Activated T-cell treated with anti-CD3 and anti-CD28 coated beads for 48 hours (primary cell): ENCODE measurements at regions not wholly inside any gene's neighbourhood (a gene's known extent, or its start where the extent isn't known, plus 50 kb on each side); places are given as distances from the start of the nearest gene placed in this dataset.
"Not testable (repeated sequence)": the region's sequence is repeated elsewhere in the genome, so short reads cannot be mapped to it uniquely, and the experiment has no call there.

Source experiments
- DNase-seq: peaks from one replicate; pipeline ENCODE4 v3.0.0-alpha.2; 2020; ENCODE audit warnings: low read depth

- not testable (repeated sequence) for DNase-seq
Observed at GRCh38 chr6:167690167-167690922, 136.4 kb upstream of the AFDN start.

- DNase-seq: no peak
Observed at GRCh38 chr6:167690931-167691330, 135.8 kb upstream of the AFDN start.

- no peak for DNase-seq
Observed at GRCh38 chr6:167691533-167692312, 135.0 kb upstream of the AFDN start.

- not testable (repeated sequence) for DNase-seq
Observed at GRCh38 chr6:167693478-167693877, 133.2 kb upstream of the AFDN start.

- DNase-seq: no peak
Observed at GRCh38 chr6:167695831-167696230, 130.9 kb upstream of the AFDN start.

- DNase-seq: no peak
Observed at GRCh38 chr6:167696296-167696695, 130.4 kb upstream of the AFDN start.

GRCh38 chr6:167697316-167697715, 129.4 kb upstream of the AFDN start:
- DNase-seq: no peak

- DNase-seq: no peak
Observed at GRCh38 chr6:167698540-167698939, 128.2 kb upstream of the AFDN start.

- DNase-seq: peak; percentile 41
Observed at GRCh38 chr6:167699141-167699931, 127.4 kb upstream of the AFDN start.

- no peak for DNase-seq
Observed at GRCh38 chr6:167700199-167700598, 126.5 kb upstream of the AFDN start.

GRCh38 chr6:167701010-167701409, 125.7 kb upstream of the AFDN start:
- no peak for DNase-seq

- DNase-seq: no peak
Observed at GRCh38 chr6:167702241-167702827, 124.4 kb upstream of the AFDN start.

GRCh38 chr6:167703347-167703746, 123.4 kb upstream of the AFDN start:
- DNase-seq: no peak

GRCh38 chr6:167703781-167704180, 122.9 kb upstream of the AFDN start:
- DNase-seq: no peak

GRCh38 chr6:167704396-167704901, 122.3 kb upstream of the AFDN start:
- no peak for DNase-seq

GRCh38 chr6:167705211-167705750, 121.4 kb upstream of the AFDN start:
- DNase-seq: no peak

- DNase-seq: peak; percentile 63
Observed at GRCh38 chr6:167706313-167707109, 120.2 kb upstream of the AFDN start.

- DNase-seq: no peak
Observed at GRCh38 chr6:167707686-167708500, 118.8 kb upstream of the AFDN start.

GRCh38 chr6:167708501-167709094, 118.1 kb upstream of the AFDN start:
- DNase-seq: no peak

- DNase-seq: no peak
Observed at GRCh38 chr6:167709196-167709595, 117.5 kb upstream of the AFDN start.
